ENCODE measurements at regions not wholly inside any gene's neighbourhood (a gene's known extent, or its start where the extent isn't known, plus 50 kb on each side); places are given as distances from the start of the nearest gene placed in this dataset.

DNA sequence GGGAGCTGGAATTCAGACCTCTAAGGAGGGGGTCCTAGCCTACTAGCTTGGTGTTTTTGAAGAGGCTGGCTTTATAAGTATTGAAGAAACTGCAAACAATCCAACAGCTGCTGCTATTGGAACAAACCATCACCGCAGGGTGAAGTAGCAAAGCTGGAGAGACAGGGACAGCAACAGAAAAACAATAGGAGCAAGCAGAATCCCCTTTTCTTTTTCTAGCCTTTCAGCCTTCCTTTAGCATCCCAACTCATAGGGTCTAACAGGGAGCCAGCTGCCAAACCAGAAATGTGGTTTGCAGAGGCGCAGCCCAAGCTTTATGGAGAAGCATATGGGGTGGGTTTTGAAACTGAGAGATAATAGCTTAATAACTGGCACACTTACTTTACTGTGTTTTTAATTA lies 106.2 kb upstream of the CHMP2B start:
- TF ChIP-seq POLR2A (IDR thresholded peaks at IDR 0.05) (no peak), EP300 (IDR thresholded peaks at IDR 0.05) (no peak)
- TF ChIP-seq, protein P1, sequence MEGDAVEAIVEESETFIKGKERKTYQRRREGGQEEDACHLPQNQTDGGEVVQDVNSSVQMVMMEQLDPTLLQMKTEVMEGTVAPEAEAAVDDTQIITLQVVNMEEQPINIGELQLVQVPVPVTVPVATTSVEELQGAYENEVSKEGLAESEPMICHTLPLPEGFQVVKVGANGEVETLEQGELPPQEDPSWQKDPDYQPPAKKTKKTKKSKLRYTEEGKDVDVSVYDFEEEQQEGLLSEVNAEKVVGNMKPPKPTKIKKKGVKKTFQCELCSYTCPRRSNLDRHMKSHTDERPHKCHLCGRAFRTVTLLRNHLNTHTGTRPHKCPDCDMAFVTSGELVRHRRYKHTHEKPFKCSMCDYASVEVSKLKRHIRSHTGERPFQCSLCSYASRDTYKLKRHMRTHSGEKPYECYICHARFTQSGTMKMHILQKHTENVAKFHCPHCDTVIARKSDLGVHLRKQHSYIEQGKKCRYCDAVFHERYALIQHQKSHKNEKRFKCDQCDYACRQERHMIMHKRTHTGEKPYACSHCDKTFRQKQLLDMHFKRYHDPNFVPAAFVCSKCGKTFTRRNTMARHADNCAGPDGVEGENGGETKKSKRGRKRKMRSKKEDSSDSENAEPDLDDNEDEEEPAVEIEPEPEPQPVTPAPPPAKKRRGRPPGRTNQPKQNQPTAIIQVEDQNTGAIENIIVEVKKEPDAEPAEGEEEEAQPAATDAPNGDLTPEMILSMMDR (IDR thresholded peaks at IDR 0.05), result no peak

Data from tibial nerve (tissue), 4 donors.